HL-60 (cell line): ENCODE measurements at regions not wholly inside any gene's neighbourhood (a gene's known extent, or its start where the extent isn't known, plus 50 kb on each side); places are given as distances from the start of the nearest gene placed in this dataset.
"Not testable (repeated sequence)": the region's sequence is repeated elsewhere in the genome, so short reads cannot be mapped to it uniquely, and the experiment has no call there.

ENCODE experiments used
- DNase-seq, 2 experiments: peaks; one replicate each; pipeline ENCODE4 v3.0.0-alpha.2; 2010 to 2020; ENCODE audit warnings: low read depth in 1 of 2, low spot score in 1 of 2
- H3K27ac ChIP-seq: fragments of 250-450 bp; sonication (Bioruptor Pico); replicated peaks from 2 replicates; pipeline ENCODE4 v1.5.1; 2020; ENCODE audit warnings: mild to moderate bottlenecking, moderate library complexity
- H3K27me3 ChIP-seq: fragments of 250-450 bp; sonication (Bioruptor Pico); 2 replicates; pipeline ENCODE4 v1.5.1; 2021; ENCODE audit warnings: mild to moderate bottlenecking, moderate library complexity; ENCODE audit not compliant: insufficient read depth, poor library complexity, severe bottlenecking
- H3K4me3 ChIP-seq: replicated peaks from 2 replicates; pipeline ENCODE4 v1.5.1; 2011; ENCODE audit warnings: mild to moderate bottlenecking, control low read depth, low read length; ENCODE audit not compliant: insufficient read depth
- CTCF ChIP-seq: IDR thresholded peaks from one replicate; pipeline ENCODE4 v1.5.1; 2011; ENCODE audit warnings: low read length, control low read depth, inconsistent platforms; ENCODE audit not compliant: insufficient read depth
- GABPA ChIP-seq: IDR thresholded peaks from 2 replicates; pipeline ENCODE4 v1.6.1; 2012; ENCODE audit warnings: low read depth
- POLR2AphosphoS5 ChIP-seq: IDR thresholded peaks from 2 replicates; pipeline ENCODE4 v1.6.1; 2012; ENCODE audit warnings: low read depth
- REST ChIP-seq: IDR thresholded peaks from 2 replicates; pipeline ENCODE4 v1.6.1; 2012; ENCODE audit warnings: low read depth; ENCODE audit not compliant: insufficient replicate concordance
- SPI1 ChIP-seq: IDR thresholded peaks from 2 replicates; pipeline ENCODE4 v1.6.1; 2012; ENCODE audit warnings: low read depth, mild to moderate bottlenecking, borderline replicate concordance

GRCh38 chr1:83125456-83125855 lies 873.5 kb downstream of the TTLL7 start:
- DNase-seq, result no peak
- H3K27ac ChIP-seq, result no peak overlapping the region
- H3K4me3 ChIP-seq, result no peak overlapping the region
- TF ChIP-seq POLR2AphosphoS5 (no peak), REST (no peak), SPI1 (no peak), GABPA (no peak), CTCF (no peak)
- no peaks in the 10 kb centered on the region for H3K27me3 ChIP-seq

GRCh38 chr1:83123019-83123418 lies 875.9 kb downstream of the TTLL7 start:
- Histone ChIP-seq H3K4me3 (no peak overlapping the region), H3K27ac (no peak overlapping the region), H3K27me3 (no peaks in the 10 kb centered on the region)
- no peak for DNase-seq
- TF ChIP-seq REST (no peak), SPI1 (no peak), GABPA (no peak), POLR2AphosphoS5 (no peak)

DNA sequence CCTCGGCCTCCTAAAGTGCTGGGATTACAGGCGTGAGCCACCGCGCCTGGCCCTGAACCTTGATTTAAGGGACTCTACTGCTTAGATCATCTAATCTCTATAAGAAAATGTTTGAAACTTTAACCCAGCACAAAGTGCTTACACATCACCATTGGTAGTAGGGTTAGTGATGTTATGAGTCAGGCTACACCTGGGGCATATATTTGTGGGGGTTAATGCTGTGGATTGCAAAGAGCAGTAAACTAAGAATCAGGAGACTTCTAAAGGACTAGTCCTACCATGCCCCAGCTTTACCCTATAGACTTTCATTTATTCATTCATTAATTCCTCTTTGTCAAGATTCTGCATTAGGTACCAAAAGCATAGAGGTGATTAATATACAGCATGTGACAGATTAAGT lies 880.5 kb downstream of the TTLL7 start:
- no peak overlapping the region for H3K4me3 ChIP-seq
- H3K27me3 ChIP-seq, result no peaks in the 10 kb centered on the region
- TF ChIP-seq GABPA, result no peak
- no peak for TF ChIP-seq SPI1
- TF ChIP-seq POLR2AphosphoS5, result no peak
- TF ChIP-seq CTCF, result no peak
- no peak for TF ChIP-seq REST
- DNase-seq, result no peak
- no peak overlapping the region for H3K27ac ChIP-seq

DNA sequence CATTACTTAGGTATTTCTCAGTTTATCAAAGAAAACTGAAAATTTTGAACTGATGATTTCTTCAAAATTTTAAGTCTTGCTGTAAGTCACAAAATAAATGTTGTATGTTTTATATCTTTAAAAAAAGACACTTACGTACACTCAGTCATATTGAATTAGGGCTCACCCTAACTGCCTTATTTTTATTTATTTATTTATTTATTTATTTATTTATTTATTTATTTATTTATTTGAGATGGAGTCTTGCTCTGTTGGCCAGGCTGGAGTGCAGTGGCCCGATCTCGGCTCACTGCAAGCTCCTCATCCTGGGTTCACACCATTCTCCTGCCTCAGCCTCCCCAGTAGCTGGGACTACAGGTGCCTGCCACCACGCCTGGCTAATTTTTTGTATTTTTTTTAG lies 881.9 kb downstream of the TTLL7 start:
- H3K27ac ChIP-seq, H3K27me3 ChIP-seq, DNase-seq, H3K4me3 ChIP-seq: not testable (repeated sequence)
